ENCODE measurements at regions not wholly inside any gene's neighbourhood (a gene's known extent, or its start where the extent isn't known, plus 50 kb on each side); places are given as distances from the start of the nearest gene placed in this dataset.

DNA sequence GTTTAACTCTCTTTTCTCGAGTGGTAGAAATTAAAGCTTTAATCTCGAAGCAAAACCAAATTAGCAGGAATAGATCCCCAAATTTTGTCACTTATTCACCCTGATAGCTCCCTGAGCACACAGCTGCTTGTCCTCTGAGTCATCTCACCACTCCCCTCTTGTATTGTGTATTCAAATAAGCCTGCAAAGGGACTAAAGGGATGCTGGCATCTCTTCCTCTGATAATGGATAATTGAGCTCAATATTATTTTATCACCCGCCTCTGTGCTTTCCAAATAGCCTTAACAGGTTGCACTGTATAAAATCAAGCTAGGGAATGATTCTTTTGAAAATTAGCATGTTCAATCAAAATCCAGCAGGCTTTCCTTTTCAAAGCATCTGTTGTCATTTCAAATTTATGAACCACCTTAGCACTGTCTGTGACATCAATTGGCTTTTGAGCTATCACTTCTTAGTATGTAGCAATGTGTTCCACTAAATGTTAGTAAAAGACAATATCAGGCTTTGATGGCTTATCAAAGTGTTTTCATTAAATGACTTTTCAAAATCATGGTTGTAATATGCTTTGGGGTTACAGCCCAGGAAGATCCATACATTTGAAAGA is 561.6 kb downstream of the PLA2G4A start:
- Histone ChIP-seq H3K4me3 (no peak overlapping the region), H3K36me3 (replicated peaks in 1 of 2; ENCODE audit: insufficient read depth in 1 of 2, low read depth in 2 of 2) (no peaks in the 10 kb centered on the region), H3K27ac (no peak overlapping the region), H3K9me3 (no peaks in the 10 kb centered on the region), H3K27me3 (no peaks in the 10 kb centered on the region), H3K4me1 (no peaks in the 10 kb centered on the region)
- 28 to 37% methylated on average over 3 of the region's 3 CpGs for WGBS, 2 donors
- intact Hi-C loops (cut with DNase I) = no loop called here
- ATAC-seq (no peak), DNase-seq (no peak)
- no peak for TF ChIP-seq POLR2A (IDR thresholded peaks at IDR 0.05)
- no peak for TF ChIP-seq CTCF (IDR thresholded peaks at IDR 0.05)

DNA sequence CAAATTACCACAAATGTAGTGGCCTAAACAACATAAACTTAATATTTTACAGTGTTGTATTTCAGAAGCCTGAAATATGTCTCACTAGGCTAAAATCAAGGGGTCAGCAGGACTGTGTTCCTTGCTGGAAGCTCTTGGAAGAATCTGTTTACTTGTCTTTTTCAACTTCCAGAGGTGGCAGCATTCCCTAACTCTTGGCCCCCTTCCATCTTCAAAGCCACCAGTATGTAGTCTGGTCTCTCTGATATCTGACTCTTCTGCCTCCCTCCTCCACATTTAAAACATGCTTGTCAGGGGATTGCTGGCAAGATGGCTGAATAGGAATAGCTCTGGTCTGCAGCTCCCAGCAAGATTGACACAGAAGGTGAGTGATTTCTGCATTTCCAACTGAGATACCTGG is 567.5 kb downstream of the PLA2G4A start:
- DNase-seq = no peak
- H3K36me3 ChIP-seq (replicated peaks in 1 of 2; ENCODE audit: insufficient read depth in 1 of 2, low read depth in 2 of 2) = no peaks in the 10 kb centered on the region
- no peaks in the 10 kb centered on the region for H3K27me3 ChIP-seq
- intact Hi-C loops (cut with DNase I) = no loop called here
- no peak overlapping the region for H3K27ac ChIP-seq
- H3K4me1 ChIP-seq = no peaks in the 10 kb centered on the region
- TF ChIP-seq POLR2A (IDR thresholded peaks at IDR 0.05) = no peak
- TF ChIP-seq CTCF (IDR thresholded peaks at IDR 0.05) = no peak
- no peaks in the 10 kb centered on the region for H3K9me3 ChIP-seq
- no peak for ATAC-seq
- no peak overlapping the region for H3K4me3 ChIP-seq

GRCh38 chr1:187396929-187397796 is 568.4 kb downstream of the PLA2G4A start:
- 32 to 37% methylated on average over 10 to 12 of the region's 12 CpGs for WGBS, 2 donors
- no peaks in the 10 kb centered on the region for H3K36me3 ChIP-seq (replicated peaks in 1 of 2; ENCODE audit: insufficient read depth in 1 of 2, low read depth in 2 of 2)
- intact Hi-C loops (cut with DNase I) = no loop called here
- no peak overlapping the region for H3K27ac ChIP-seq
- H3K4me1 ChIP-seq = no peaks in the 10 kb centered on the region
- H3K9me3 ChIP-seq = no peaks in the 10 kb centered on the region
- DNase-seq = no peak
- no peak overlapping the region for H3K4me3 ChIP-seq
- TF ChIP-seq POLR2A (IDR thresholded peaks at IDR 0.05) (no peak), CTCF (IDR thresholded peaks at IDR 0.05) (no peak)
- ATAC-seq = no peak
- no peaks in the 10 kb centered on the region for H3K27me3 ChIP-seq

DNA sequence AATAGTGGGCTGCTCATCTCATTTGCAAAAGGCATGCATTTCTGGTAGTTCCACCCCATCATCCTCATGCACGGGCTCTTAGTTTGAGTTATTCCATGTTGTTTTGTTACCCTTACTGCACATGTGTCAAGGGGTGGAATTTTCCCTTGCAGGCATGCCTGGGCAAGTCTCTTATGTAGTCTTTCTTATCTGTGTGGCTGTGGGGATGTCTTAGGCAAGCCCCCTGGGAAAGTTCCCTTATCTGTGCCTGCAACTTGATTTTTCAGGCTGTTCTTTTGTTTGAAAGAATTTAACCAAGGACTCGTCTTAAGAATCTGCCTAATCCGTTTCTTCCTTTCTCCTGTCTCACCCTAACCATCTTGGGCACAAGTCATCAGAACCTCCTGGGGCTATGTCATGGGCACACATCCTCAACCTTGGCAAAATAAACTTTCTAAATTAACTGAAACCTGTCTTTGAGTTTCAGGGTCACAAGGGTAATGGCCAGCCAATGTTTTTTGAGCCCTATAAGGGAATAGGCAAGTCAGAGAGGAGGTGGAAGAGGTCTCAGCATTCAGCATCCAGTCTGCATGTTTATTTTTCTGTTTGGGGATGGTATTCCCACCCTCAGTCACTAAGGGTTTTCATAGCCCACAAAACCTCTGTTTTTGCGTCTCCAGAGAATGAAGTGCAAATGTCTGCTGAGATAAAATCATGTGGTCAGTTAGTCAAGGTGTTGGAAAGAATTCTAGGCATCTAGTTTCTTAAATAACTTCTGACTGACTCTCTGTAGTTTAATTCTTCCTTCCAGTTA is 579.7 kb downstream of the PLA2G4A start:
- no peak overlapping the region for H3K4me3 ChIP-seq
- TF ChIP-seq POLR2A (IDR thresholded peaks at IDR 0.05) (no peak), CTCF (IDR thresholded peaks at IDR 0.05) (no peak)
- no peaks in the 10 kb centered on the region for H3K9me3 ChIP-seq
- H3K27ac ChIP-seq = no peak overlapping the region
- DNase-seq (no peak), ATAC-seq (no peak)
- WGBS, 2 donors = 31 to 48% methylated on average over 4 of the region's 4 CpGs
- no peaks in the 10 kb centered on the region for H3K27me3 ChIP-seq
- H3K36me3 ChIP-seq (replicated peaks in 1 of 2; ENCODE audit: insufficient read depth in 1 of 2, low read depth in 2 of 2) = no peaks in the 10 kb centered on the region
- no peaks in the 10 kb centered on the region for H3K4me1 ChIP-seq
- intact Hi-C loops (cut with DNase I) = no loop called here

Measured in body of pancreas (tissue), 4 donors.